Kidney tubule cell (primary cell): ENCODE measurements at regions not wholly inside any gene's neighbourhood (a gene's known extent, or its start where the extent isn't known, plus 50 kb on each side); places are given as distances from the start of the nearest gene placed in this dataset.

Source experiments
- DNase-seq: peaks from one replicate; pipeline ENCODE4 v3.0.0-alpha.2; 2018; ENCODE audit warnings: low spot score

DNA sequence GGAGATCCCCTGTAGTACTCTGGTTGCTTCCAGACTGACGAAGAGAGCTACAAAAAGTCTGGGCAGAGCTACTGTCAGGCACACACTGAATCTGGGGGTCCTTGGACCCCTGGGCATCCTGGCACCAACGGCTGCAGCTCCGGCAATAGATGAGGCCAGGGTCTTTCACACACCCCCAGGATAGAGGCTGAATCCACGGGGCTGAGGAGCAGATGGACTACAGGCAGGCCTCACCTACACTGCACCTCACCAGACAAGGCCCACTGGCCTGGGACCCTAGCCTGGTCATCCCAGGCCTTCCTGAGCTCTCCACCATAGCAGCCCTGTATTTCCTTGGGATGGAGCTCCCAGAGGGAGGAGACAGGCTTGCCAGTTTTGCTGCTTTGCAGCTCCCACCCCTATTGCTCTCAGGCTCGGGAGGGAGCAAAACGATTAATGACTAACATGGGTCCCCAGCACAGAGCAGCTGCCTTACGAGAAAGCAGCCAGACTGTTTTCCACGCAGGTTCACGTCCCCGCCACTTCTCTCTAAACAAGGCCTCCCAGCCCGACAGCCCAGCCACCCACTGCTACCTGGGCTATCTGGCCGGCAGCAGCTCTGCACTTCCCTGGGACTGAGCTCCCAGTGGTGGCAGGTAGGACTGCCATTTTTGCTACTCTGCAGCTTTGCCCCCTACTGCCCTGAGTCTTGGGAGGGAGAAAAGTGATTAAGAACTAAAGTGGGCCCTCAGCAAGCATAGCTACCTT, 1022.5 kb upstream of the ADGRL2 start:
- DNase-seq = no peak

GRCh38 chr1:80776266-80776665, 1024.5 kb upstream of the ADGRL2 start:
- DNase-seq = no peak

DNA sequence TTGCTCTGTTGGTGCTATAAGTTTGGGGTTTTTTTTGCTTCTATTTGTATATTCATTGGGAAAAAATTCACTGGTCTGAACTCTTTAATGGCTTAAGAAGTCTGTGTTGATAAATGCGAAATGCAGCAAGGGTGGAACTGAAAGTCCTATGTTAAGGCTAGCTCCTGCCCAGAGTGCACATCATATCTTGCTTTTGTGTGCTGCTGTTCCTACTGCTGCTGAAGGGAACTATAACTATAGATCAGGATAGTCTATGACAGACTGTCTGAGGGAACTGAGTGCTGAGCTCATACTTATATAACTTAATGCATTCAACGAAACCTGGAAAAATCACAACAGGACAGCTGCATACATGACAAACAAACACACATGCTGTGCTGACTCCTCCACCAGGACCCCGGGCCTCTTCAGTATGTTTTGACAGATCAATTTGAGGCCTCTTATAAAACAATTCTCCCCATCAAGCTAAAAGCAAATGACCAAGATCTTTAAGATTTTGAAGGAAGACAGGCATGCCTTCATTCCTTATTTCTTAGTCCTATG, 1031.5 kb upstream of the ADGRL2 start:
- DNase-seq = no peak

DNA sequence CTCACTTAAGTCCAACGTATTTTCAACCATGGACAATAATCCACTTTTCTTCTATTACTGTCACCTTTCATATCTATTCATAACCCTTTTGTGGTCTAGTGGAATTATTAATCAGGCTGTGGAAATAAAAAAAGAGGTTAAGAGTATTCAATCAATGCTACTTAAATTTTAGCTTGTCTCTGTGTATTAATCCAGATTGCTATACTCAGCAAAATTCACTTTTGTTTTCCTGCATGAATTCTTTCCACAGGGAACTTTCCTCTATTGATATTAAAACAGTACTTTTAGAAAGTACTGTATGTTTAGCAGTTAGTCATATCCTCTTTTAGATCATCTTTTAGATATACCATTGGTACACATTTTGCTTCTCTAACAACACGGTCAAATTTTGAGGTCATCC, 1033.0 kb upstream of the ADGRL2 start:
- no peak for DNase-seq

DNA sequence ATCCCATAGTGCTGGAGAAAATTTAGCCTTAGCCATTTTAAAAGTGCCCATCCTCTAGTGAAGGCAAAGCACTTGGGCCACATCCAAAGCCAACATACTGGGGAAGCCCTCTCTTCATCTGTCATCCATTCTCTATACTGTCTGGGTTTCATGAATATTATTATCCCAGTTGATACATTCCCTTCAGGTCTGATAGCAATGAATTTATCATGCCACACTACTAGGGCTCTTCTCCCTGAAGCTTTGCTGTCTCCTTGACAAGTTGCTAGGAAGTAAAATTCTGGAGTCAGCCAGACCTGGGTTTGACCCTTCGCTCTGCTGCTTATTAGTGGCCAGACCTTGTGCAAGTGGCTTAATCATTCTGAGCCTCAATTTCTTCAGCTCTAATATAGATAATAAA, 1041.4 kb upstream of the ADGRL2 start:
- no peak for DNase-seq

GRCh38 chr1:80755944-80756343, 1044.8 kb upstream of the ADGRL2 start:
- DNase-seq = no peak

DNA sequence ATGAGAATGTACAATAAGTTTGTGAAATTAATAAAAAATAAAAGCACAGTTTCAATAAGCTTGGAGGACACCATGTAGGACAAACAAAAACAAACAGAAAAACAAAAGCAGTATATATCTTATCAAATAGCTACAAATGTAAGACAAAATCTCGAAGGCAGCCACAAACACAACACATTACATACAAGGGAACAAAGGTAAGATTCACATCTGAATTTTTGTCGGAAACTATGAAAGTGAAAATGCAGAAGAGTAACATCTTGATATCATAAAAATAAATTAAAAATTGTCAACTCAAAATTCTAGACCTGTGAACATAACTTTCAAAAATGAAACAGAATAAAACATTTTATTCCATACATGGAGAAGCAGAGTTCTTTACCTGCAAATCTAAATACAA, 1049.5 kb upstream of the ADGRL2 start:
- no peak for DNase-seq

- DNase-seq = no peak
Measured at GRCh38 chr1:80731241-80731894, 1069.4 kb upstream of the ADGRL2 start.

DNA sequence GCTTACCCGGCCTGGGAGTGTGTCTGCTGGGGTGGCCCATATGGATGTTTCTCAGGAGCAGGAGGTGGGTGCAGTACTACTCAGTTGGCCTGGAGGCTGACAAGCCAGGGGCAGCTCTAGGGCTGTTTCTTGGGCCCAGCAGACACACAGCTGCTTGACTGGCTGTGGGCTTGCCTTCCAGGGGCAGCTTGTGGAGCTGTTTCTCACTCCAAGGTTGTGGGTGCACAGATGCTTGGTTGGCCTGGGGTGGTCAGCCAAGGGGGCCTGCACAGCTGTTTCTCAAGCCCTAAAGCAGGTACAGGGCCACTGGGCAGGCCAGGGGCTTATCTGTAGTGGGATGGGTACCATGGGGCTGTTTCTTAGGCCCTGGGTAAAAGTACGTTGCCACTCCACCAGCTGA, 1078.1 kb upstream of the ADGRL2 start:
- no peak for DNase-seq

GRCh38 chr1:80706526-80706925, 1094.2 kb upstream of the ADGRL2 start:
- DNase-seq = no peak

DNA sequence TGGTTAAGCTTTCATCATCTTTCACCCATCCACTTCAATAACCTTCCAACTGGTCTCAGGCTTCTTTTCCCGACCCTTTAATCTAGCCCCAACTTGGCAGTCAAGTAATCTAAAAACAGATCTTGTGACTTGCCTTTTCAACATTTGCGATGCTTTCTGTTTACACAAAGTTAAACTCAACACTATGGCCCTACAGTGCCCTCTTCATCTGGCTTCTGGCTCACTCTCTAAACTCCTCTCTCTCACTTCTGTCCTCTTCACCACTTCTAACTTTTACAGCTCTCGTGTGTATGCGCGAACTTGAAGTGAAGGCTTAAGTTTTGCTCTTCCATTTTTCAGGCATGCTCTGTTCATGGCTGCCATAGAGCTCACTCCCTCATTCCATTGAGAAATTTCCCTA, 1122.3 kb upstream of the ADGRL2 start:
- DNase-seq = no peak

DNA sequence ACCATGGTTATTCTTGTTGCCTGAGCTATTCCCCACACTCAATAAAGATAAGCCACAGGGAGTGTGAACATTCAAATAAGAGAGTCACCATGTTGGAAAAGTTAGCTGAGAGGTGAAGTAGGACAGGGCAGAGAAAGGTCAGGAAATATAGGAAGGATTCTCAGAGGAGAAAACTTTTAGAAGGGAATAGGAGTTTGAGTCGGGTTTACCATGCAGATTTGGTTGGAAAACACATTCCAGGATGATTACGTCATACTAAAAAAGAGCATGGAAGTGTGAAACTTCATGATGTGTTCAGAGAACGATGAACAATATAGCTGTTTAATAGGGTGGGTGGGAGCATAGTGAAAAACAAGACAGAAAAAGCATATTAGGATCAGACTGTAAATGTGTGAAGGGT, 1125.3 kb upstream of the ADGRL2 start:
- peak; percentile 45 for DNase-seq

GRCh38 chr1:80673935-80674597, 1126.7 kb upstream of the ADGRL2 start:
- no peak for DNase-seq

DNA sequence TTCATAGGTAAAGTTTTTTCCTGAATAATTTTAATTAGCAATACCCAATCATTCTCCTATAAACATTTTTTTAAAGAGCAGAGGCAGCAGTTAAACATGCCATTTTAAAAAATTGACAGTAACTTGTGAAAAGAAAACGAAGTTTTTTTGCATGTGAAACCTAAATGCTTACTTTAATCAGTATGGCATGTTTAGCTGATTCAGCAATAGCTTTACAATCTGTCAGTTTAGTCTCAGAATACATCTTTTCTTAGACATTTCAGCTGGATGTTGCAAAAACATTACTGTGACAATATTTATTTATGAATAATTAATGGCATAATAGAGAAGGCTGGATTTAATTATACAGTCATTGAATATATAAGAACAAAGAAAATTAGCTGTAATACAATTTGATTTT, 1132.4 kb upstream of the ADGRL2 start:
- no peak for DNase-seq

DNA sequence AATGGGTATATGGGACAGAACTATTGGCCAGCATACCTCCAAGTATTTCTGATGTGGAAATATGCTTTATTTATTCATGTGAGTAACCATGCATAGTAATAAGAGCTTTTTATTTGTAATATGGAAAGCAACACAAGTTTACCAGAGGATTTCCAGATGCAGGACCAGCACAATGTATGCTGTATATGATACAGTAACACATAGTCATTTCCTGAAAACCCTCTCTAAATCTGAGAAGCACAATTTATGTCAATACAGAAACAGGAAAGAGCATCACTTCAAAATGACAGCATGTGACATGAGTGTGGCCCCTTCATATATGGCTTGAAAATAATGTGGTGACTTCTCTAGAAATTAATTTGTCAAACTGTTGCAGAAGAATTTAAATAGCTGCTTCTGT, 1134.7 kb upstream of the ADGRL2 start:
- DNase-seq = no peak

DNA sequence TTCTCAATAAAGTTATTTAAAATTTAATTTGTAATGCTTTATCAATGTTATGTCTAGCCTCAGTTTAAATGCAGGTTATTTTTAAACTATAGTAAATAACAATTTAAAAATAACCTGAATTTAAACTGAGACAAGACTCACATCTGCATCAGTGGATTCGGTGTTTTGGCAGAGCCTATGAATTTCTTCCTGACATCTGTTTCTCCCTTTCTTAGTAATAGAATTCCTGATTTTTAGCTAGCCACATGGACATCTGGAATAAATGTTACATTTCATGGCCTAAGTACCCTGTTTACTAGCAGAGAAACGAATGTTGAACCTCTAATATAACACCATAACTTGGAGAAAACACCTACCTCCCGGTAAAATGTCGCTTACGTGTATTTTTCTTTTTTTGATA, 1141.6 kb upstream of the ADGRL2 start:
- no peak for DNase-seq

- DNase-seq = no peak
Measured at GRCh38 chr1:80657707-80658106, 1143.0 kb upstream of the ADGRL2 start.

GRCh38 chr1:80657044-80657643, 1143.6 kb upstream of the ADGRL2 start:
- DNase-seq = no peak

GRCh38 chr1:80656641-80657040, 1144.1 kb upstream of the ADGRL2 start:
- DNase-seq = peak; percentile 53

DNA sequence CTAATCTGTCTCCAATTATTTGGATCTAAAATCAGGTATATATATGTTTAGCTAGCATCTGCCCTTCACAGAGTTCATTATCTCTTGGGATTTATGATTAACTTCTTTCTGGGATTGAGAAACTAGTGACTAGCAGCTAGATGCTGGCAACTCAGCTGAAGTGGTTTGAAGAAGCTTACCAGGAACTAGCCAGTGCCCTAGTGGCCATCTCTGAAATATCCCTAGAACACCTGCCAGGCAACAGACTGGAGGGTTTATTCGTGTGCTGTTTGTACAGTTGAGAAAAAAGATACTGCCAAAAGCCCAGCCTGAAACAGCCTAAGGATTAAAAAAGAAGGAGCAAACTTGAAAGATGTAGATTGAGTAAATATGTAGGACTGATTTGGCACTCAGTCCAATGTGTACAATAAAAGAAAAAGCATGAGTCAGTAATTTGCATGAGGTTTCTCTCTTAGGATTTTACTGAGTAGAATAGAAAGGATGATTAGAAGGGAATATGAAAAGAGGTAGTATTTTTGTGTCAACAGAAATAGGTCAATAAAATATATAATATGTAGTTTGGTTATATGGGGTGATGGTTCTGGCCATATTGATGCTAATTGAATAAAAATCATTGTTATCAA, 1144.6 kb upstream of the ADGRL2 start:
- peak; percentile 68 for DNase-seq

DNA sequence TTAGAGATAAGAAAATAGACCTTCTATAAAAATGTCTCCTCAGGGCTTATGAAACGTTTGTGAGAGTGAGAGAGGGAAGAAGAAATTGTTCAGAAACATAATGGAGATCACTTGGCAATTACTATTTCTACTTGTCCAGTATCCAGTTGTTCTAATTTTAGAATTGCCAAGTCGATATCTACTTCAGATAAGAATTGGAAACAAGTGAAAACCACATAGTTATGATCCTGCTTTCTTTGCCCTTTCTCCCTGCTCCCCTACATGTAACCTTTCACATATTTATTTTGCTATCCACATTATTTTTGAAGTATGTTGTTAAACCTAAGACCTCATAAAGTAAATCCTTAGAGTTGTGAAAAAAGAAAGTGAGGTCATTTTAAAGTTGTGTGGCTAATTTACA, 1154.7 kb upstream of the ADGRL2 start:
- DNase-seq = no peak

DNA sequence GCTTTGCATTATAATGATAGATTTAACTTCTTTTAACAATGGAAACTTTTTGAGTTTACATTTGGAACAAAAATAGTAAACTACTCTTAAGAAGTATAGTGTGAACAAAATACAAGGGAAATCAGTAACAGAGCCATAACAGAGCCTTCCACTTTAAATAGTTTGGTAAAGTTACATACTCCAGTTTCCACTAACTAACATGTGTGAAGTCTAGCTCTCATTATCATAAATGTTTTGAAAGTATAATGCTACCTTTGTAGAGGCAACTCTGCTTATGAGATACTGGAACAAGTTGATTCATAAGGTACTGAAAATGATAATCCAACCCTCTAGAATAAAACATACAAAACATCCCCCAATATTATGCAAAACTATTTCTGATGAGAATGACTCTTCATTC, 1155.1 kb upstream of the ADGRL2 start:
- no peak for DNase-seq
